Activated naive CD8-positive, alpha-beta T cell (primary cell): ENCODE measurements at regions not wholly inside any gene's neighbourhood (a gene's known extent, or its start where the extent isn't known, plus 50 kb on each side); places are given as distances from the start of the nearest gene placed in this dataset.

Experiments
- H3K27ac Mint-ChIP-seq: one replicate; pipeline ENCODE4 v1.8.0; 2021; ENCODE audit warnings: mixed read lengths
- H3K27me3 Mint-ChIP-seq: one replicate; pipeline ENCODE4 v1.8.0; 2021; ENCODE audit warnings: mixed read lengths
- H3K36me3 Mint-ChIP-seq: one replicate; pipeline ENCODE4 v1.8.0; 2021; ENCODE audit warnings: mixed read lengths
- H3K4me1 Mint-ChIP-seq: one replicate; pipeline ENCODE4 v1.8.0; 2021; ENCODE audit warnings: low read depth, mixed read lengths
- H3K4me3 Mint-ChIP-seq: one replicate; pipeline ENCODE4 v1.8.0; 2021; ENCODE audit warnings: mild to moderate bottlenecking, mixed read lengths
- H3K9me3 Mint-ChIP-seq: one replicate; pipeline ENCODE4 v1.8.0; 2021; ENCODE audit warnings: low read depth, mixed read lengths

DNA sequence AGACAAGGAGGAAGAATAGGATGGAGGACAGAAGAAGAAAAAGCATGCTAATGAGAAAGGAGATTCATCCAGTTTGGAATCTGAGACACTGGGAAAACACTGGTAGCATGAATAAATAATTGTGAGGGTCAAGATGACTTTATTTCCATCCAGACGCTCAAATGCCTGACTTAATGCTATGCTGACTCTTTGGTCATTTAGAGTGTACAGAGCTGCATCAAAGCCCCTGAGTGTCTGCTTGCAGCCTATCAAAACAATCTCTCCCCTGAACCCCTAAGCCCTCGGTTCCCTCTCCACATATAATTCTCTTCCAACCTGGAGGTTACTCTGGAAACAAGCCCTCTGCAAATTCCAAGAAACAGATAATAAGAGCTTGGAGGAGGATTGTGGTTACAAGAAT lies 208.8 kb downstream of the MAGEB17 start:
- H3K4me1 Mint-ChIP-seq = no peaks in the 10 kb centered on the region

DNA sequence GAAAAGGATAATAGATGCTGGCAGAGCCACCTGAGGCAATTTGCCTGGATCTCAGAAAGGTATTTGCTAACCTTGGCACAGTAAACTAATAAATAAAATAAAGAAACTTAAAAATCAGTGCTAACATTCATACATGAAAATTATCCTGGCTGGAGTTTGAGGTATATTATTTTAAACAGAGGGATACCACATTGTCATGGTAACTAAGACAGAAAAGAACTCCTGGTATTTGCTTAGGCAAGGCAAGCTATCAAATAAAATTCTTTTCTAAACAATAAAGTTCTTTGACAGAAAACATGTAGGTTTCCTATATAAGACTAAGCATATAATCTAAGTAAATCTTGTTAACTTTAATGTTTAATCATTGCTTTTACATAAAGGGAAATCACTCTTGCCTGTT lies 218.8 kb downstream of the MAGEB17 start:
- H3K27me3 Mint-ChIP-seq = peaks cover 1% of the 10 kb centered on the region
- H3K4me1 Mint-ChIP-seq = no peaks in the 10 kb centered on the region
- H3K27ac Mint-ChIP-seq = no peak overlapping the region
- no peaks in the 10 kb centered on the region for H3K9me3 Mint-ChIP-seq
- H3K4me3 Mint-ChIP-seq = no peak overlapping the region
- no peaks in the 10 kb centered on the region for H3K36me3 Mint-ChIP-seq

More for the DNA sequence above, 208.8 kb downstream of the MAGEB17 start:
- Mint-ChIP-seq H3K9me3 (no peaks in the 10 kb centered on the region), H3K27me3 (peaks cover 1% of the 10 kb centered on the region), H3K27ac (no peak overlapping the region), H3K4me3 (no peak overlapping the region), H3K36me3 (no peaks in the 10 kb centered on the region)

DNA sequence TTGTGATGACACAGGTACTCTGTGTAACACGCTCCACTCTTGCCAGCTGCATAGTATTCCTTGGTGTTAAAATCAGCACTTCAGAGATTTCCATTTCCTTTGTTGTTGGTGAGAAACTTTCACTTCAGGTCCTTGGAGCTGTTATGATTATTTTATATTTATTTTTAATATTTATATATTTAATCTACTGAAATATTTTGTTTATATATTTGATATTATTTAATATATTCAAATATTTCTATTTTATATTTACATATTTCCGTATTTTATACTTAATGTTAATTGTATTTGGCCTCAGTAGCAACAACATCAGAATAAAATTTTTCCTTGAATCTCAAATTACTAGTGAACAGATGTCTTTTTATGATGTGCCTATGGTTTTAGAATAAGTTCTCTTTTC lies 225.3 kb downstream of the MAGEB17 start:
- H3K27ac Mint-ChIP-seq = no peak overlapping the region
- no peaks in the 10 kb centered on the region for H3K27me3 Mint-ChIP-seq
- H3K36me3 Mint-ChIP-seq = no peaks in the 10 kb centered on the region
- no peak overlapping the region for H3K4me3 Mint-ChIP-seq
- H3K9me3 Mint-ChIP-seq = no peaks in the 10 kb centered on the region
- no peaks in the 10 kb centered on the region for H3K4me1 Mint-ChIP-seq

DNA sequence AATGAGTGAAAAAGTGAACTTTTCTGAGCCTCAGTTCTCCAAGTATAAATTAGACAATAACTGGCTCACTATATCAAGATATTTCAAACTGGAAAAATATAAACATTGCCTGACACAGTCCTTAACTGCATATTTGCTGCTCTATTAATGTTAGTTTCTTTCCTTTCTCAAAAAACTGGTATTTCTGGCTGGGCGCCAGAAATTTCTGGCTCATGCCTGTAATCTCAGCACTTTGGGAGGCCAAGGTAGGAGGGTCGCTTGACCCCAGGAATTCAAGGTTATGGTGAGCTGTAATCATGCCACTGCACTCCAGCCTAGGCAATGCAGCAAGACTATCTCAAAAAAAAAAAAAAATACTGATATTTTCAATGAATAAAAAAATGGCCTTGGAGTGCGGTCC lies 227.0 kb downstream of the MAGEB17 start:
- H3K27ac Mint-ChIP-seq = no peak overlapping the region
- H3K4me1 Mint-ChIP-seq = no peaks in the 10 kb centered on the region
- H3K4me3 Mint-ChIP-seq = no peak overlapping the region
- no peaks in the 10 kb centered on the region for H3K36me3 Mint-ChIP-seq
- H3K27me3 Mint-ChIP-seq = no peaks in the 10 kb centered on the region
- no peaks in the 10 kb centered on the region for H3K9me3 Mint-ChIP-seq

DNA sequence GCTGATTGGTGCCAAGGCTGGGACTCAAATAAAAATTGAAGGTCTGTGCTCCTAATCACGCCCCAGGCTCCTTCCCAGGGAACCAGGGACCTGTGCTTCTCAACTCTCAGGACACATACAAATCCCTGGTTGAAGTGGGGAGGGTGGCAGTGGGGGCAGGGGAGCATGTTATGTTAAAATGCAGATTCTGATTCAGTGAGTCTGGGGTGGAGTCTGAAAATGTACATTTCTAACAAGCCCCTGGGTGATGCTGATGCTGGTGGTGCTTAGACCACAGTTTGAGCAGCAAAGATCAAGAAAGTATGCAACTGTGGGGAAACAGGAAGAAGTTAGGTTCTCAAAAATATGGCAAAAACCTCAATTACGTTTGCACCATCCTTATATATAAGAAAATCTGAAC lies 236.5 kb downstream of the MAGEB17 start:
- Mint-ChIP-seq H3K4me3 (no peak overlapping the region), H3K9me3 (no peaks in the 10 kb centered on the region), H3K27me3 (peaks cover 1% of the 10 kb centered on the region), H3K36me3 (no peaks in the 10 kb centered on the region), H3K27ac (no peak overlapping the region), H3K4me1 (no peaks in the 10 kb centered on the region)

DNA sequence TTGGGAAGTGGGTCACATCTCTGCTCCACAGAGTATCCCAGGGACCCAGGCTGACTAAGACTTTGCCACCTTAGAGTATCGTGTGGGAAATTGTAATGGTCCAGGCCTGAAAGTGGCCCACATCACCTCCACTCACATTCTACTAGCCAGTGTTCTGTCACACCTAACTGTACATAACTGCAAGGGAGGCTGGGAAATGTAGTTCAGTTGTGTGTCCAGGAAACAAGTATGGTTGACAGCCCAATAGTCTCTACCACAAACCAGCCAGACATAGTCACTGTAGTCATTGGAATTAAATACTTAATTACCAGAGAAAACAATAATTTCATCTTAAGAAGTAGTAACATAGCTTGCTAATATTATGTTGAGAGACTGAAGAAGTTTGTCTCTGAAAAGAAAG lies 233.4 kb upstream of the S100G start:
- H3K36me3 Mint-ChIP-seq = no peaks in the 10 kb centered on the region
- no peak overlapping the region for H3K4me3 Mint-ChIP-seq
- peaks cover 1% of the 10 kb centered on the region for H3K27me3 Mint-ChIP-seq
- H3K27ac Mint-ChIP-seq = no peak overlapping the region
- no peaks in the 10 kb centered on the region for H3K9me3 Mint-ChIP-seq
- H3K4me1 Mint-ChIP-seq = no peaks in the 10 kb centered on the region

DNA sequence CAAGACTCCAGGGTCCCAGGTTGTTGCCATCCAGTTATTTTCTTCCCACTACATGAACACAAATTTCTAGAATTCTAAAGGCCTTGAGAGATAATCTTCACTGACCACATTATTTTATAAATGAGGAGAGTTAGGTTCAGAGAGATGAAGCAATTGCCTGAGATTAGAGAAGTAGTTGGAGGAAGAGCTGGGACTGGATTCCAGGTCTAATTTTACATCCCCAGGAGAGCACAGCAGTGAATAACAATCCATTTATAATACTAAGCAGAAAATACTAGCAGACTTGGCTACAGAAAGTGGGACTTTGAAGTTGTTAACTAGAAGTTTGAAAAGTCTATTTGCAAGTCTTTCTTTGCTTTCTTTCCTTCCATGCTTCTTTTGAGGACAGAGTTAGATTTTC lies 231.3 kb upstream of the S100G start:
- no peak overlapping the region for H3K27ac Mint-ChIP-seq
- no peaks in the 10 kb centered on the region for H3K4me1 Mint-ChIP-seq
- no peaks in the 10 kb centered on the region for H3K36me3 Mint-ChIP-seq
- no peaks in the 10 kb centered on the region for H3K9me3 Mint-ChIP-seq
- peaks cover 1% of the 10 kb centered on the region for H3K27me3 Mint-ChIP-seq
- no peak overlapping the region for H3K4me3 Mint-ChIP-seq

DNA sequence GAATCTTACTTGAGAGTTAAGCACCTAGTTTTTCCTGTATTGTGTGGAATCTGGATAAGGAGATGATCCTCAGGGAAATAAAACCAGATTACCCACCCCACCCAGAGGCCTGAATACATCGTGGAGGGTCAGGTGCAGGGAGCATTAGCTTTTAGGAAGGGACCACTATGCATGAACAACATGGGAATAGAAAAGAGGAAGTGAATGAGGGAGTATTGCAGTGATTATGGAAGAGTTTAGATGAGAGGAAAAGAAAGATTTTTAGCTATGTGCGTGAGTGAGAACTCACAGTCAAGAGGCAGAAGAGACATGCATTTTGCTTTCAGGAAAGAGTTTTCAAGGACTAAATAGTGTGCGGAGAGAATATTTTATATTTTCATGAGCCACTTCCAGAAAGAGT lies 222.3 kb upstream of the S100G start:
- H3K36me3 Mint-ChIP-seq = no peaks in the 10 kb centered on the region
- H3K27me3 Mint-ChIP-seq = no peaks in the 10 kb centered on the region
- no peak overlapping the region for H3K27ac Mint-ChIP-seq
- no peak overlapping the region for H3K4me3 Mint-ChIP-seq
- H3K4me1 Mint-ChIP-seq = peaks cover 11% of the 10 kb centered on the region
- no peaks in the 10 kb centered on the region for H3K9me3 Mint-ChIP-seq

DNA sequence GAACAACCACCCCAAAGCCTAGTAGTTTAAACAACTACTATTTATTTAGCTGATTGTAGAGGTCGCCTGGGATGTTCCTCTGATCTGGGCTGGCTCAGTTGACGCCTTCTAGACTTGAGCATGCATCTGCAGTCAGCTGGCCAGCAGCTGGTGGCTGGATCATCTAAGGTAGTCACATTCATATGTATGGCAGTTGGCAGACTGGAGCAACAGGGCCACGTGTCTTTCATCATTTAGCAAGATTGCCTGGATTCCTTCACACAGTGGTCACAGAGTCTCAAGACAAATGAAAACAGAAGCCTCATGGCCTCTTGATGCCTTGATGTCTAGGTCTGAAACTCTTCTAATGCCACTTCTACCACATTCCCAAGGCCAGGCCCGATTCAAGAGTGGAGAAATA lies 220.6 kb upstream of the S100G start:
- Mint-ChIP-seq H3K4me1 (peaks cover 15% of the 10 kb centered on the region), H3K36me3 (no peaks in the 10 kb centered on the region), H3K27me3 (no peaks in the 10 kb centered on the region), H3K4me3 (no peak overlapping the region), H3K27ac (no peak overlapping the region), H3K9me3 (no peaks in the 10 kb centered on the region)

DNA sequence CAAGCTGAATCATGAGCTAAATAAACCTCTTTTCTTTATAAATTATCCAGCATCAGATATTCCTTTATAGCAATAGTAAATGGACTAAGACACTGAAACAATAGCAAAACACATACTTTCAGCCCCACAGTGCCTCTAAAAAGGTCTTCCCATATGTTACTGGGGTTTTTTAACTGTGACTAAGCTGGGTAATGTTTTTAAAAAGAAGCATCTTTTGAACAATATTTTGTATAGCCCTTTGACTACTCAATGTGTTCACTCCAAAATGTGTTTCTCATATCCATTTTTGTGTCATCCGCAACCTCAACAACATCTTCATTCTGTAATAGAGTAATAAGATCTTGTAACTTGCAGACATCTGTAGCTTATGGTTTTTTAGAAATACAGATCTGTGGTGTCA lies 218.7 kb upstream of the S100G start:
- no peaks in the 10 kb centered on the region for H3K36me3 Mint-ChIP-seq
- H3K4me3 Mint-ChIP-seq = no peak overlapping the region
- H3K4me1 Mint-ChIP-seq = peaks cover 13% of the 10 kb centered on the region
- H3K27me3 Mint-ChIP-seq = no peaks in the 10 kb centered on the region
- H3K27ac Mint-ChIP-seq = no peak overlapping the region
- H3K9me3 Mint-ChIP-seq = no peaks in the 10 kb centered on the region

DNA sequence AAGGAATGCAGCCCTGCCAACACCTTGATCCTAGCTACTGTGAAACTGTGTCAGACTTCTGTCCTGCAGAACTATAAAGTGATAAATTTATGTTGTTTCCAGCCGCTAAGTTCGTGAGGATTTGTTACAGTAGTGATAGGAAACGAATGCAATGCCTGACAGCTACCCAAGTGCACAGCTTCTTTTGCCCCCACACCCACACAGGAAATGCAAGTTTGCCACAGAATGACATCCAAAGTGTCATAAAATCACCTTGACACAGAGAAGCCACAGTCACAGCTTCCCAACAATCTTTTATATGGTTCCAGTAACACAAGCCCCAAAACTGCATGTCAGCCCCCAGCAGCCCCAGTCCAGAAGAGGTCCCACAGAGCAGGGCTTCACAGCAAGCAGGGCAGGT lies 216.9 kb upstream of the S100G start:
- peaks cover 13% of the 10 kb centered on the region for H3K4me1 Mint-ChIP-seq
- no peak overlapping the region for H3K27ac Mint-ChIP-seq
- no peak overlapping the region for H3K4me3 Mint-ChIP-seq
- no peaks in the 10 kb centered on the region for H3K36me3 Mint-ChIP-seq
- no peaks in the 10 kb centered on the region for H3K9me3 Mint-ChIP-seq
- H3K27me3 Mint-ChIP-seq = no peaks in the 10 kb centered on the region

DNA sequence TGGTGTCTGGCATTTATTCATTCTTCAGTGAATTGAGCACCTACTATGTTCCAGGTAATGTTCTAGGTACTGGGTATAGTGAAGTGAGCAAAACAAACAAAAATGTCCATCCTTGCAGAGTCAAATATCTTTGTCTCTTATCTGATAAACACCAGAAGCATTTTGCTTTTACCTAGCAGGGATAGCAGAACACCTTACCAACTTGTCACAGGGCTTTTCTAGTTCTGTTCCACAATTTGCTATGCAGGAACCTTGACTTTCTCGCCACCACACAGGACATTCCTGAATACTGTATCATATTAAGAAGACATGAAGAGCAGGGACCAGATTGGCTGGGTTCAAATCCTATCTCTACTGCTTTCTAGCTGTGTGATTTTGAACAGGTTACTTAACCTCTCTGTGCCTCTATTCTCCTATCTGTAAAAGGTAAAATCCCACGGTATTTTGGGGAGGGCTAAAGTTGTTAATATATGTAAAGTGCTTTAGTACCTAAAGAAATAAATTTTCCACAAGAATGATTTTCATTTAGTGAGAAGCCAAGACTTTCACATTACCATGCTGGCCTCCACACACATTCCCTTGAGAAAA lies 214.5 kb upstream of the S100G start:
- H3K4me3 Mint-ChIP-seq = no peak overlapping the region
- no peak overlapping the region for H3K27ac Mint-ChIP-seq
- no peaks in the 10 kb centered on the region for H3K36me3 Mint-ChIP-seq
- H3K27me3 Mint-ChIP-seq = no peaks in the 10 kb centered on the region
- H3K4me1 Mint-ChIP-seq = peaks cover 13% of the 10 kb centered on the region
- no peaks in the 10 kb centered on the region for H3K9me3 Mint-ChIP-seq

DNA sequence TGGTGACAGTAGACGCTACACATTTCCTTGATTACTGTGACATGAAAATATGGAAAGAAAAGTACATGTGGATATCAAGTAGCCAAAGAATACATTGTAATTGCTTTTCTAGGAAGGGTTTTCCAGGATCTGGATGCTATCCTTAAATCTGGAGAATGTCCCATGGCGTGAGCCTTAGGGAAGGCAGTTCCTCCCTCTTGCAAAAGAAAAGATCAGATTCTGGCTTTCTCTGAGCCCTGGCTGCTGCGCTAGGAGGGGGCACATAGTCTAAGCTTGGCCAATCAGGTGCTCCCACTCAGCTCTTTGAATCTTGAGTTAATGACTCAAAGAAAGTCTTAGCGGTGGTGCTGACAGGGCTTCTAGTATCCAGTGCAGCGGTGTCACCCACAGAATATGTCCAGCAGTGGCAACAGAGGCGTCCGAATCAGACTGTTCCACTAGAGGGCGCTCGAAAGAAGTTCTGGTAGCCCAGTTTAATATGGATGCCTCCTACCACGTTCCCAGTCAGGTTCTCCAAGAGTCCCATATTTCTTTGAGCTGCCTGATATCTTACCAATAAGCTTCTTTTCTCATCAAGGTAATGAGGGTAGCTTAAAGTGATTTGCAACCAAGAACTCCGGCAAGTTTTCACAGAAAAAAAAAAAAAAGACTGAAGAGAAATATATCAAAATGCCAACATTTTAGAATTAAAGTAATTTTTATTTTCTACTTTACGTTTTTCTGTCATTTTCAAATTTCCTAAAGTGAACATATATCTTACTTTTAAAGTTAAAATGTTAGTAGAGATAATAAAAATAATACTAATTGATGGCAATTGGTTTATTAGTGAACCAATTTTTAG lies 213.4 kb upstream of the S100G start:
- H3K9me3 Mint-ChIP-seq = no peaks in the 10 kb centered on the region
- no peak overlapping the region for H3K4me3 Mint-ChIP-seq
- peaks cover 13% of the 10 kb centered on the region for H3K4me1 Mint-ChIP-seq
- H3K27ac Mint-ChIP-seq = no peak overlapping the region
- no peaks in the 10 kb centered on the region for H3K27me3 Mint-ChIP-seq
- no peaks in the 10 kb centered on the region for H3K36me3 Mint-ChIP-seq

DNA sequence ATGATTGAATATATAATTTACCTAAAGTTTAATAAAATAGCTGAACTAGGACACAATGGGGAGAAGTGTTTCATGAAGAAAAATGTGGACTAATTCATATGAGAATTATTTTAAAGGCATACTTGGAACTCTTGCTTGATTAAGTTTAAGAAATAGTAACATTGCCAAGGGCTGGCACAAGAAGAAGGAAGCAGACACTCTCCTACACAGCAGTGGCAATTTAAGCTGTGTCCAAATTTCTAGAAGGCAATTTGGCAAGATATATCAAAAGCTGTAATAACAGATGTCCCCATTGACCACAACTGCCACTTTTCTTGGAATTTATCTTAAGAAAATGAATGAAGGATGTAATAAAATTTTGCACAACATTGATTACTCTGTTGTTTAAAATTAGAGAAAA lies 209.5 kb upstream of the S100G start:
- no peaks in the 10 kb centered on the region for H3K4me1 Mint-ChIP-seq
- H3K27me3 Mint-ChIP-seq = no peaks in the 10 kb centered on the region
- no peaks in the 10 kb centered on the region for H3K36me3 Mint-ChIP-seq
- no peak overlapping the region for H3K27ac Mint-ChIP-seq
- H3K9me3 Mint-ChIP-seq = no peaks in the 10 kb centered on the region
- no peak overlapping the region for H3K4me3 Mint-ChIP-seq

DNA sequence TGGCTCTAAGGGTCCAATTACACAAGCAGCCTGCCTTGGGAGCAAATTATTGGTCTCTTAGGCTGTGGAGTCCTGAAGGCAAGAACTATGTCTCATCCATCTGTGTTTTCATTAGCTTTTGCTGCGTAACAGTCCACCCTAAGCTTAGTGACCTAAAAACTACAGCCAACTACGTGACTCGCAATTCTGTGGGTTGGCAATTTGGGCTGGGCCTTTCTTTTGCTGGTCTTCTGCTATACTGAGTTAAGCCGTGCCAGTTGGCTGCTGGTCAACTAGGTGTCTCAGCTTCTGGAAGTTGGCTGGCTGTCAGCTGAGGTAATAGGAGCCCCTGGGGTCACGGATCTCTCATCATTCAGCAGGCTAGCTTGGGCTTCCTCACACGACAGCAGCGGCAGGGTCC lies 205.6 kb upstream of the S100G start:
- Mint-ChIP-seq H3K9me3 (no peaks in the 10 kb centered on the region), H3K4me3 (no peak overlapping the region), H3K4me1 (peaks cover 6% of the 10 kb centered on the region), H3K27me3 (no peaks in the 10 kb centered on the region), H3K36me3 (no peaks in the 10 kb centered on the region), H3K27ac (no peak overlapping the region)
